ENCODE measurements at regions not wholly inside any gene's neighbourhood (a gene's known extent, or its start where the extent isn't known, plus 50 kb on each side); places are given as distances from the start of the nearest gene placed in this dataset.

GRCh38 chr4:124133753-124134152 lies 578.8 kb downstream of the ANKRD50 start:
- TF ChIP-seq POLR2A (IDR thresholded peaks at IDR 0.05): no peak
- TF ChIP-seq, protein P1, sequence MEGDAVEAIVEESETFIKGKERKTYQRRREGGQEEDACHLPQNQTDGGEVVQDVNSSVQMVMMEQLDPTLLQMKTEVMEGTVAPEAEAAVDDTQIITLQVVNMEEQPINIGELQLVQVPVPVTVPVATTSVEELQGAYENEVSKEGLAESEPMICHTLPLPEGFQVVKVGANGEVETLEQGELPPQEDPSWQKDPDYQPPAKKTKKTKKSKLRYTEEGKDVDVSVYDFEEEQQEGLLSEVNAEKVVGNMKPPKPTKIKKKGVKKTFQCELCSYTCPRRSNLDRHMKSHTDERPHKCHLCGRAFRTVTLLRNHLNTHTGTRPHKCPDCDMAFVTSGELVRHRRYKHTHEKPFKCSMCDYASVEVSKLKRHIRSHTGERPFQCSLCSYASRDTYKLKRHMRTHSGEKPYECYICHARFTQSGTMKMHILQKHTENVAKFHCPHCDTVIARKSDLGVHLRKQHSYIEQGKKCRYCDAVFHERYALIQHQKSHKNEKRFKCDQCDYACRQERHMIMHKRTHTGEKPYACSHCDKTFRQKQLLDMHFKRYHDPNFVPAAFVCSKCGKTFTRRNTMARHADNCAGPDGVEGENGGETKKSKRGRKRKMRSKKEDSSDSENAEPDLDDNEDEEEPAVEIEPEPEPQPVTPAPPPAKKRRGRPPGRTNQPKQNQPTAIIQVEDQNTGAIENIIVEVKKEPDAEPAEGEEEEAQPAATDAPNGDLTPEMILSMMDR (IDR thresholded peaks at IDR 0.05 in 8 of 11, conservative IDR thresholded peaks at IDR 0.05 in 3 of 11): no peak
